ENCODE measurements at regions not wholly inside any gene's neighbourhood (a gene's known extent, or its start where the extent isn't known, plus 50 kb on each side); places are given as distances from the start of the nearest gene placed in this dataset.

GRCh38 chr6:84460491-84460890 lies 233.0 kb upstream of the CEP162 start:
- no peak for TF ChIP-seq CTCF (IDR thresholded peaks at IDR 0.05; ENCODE audit: insufficient read depth, low read depth, low read length)
- H3K4me3 ChIP-seq (ENCODE audit: low read depth, low read length), result no peak overlapping the region
- no peak for DNase-seq (ENCODE audit: low read depth)

- H3K4me3 ChIP-seq (ENCODE audit: low read depth, low read length), result no peak overlapping the region
- TF ChIP-seq CTCF (IDR thresholded peaks at IDR 0.05; ENCODE audit: insufficient read depth, low read depth, low read length), result no peak
- DNase-seq (ENCODE audit: low read depth), result no peak
Observed at GRCh38 chr6:84459401-84459800, 232.0 kb upstream of the CEP162 start.

GRCh38 chr6:84458271-84458670 lies 230.8 kb upstream of the CEP162 start:
- H3K4me3 ChIP-seq (ENCODE audit: low read depth, low read length), result no peak overlapping the region
- DNase-seq (ENCODE audit: low read depth), result no peak
- no peak for TF ChIP-seq CTCF (IDR thresholded peaks at IDR 0.05; ENCODE audit: insufficient read depth, low read depth, low read length)

GRCh38 chr6:84457276-84457675 lies 229.8 kb upstream of the CEP162 start:
- TF ChIP-seq CTCF (IDR thresholded peaks at IDR 0.05; ENCODE audit: insufficient read depth, low read depth, low read length), result no peak
- no peak for DNase-seq (ENCODE audit: low read depth)
- no peak overlapping the region for H3K4me3 ChIP-seq (ENCODE audit: low read depth, low read length)

GRCh38 chr6:84456803-84457202 lies 229.4 kb upstream of the CEP162 start:
- H3K4me3 ChIP-seq (ENCODE audit: low read depth, low read length), result no peak overlapping the region
- no peak for DNase-seq (ENCODE audit: low read depth)
- no peak for TF ChIP-seq CTCF (IDR thresholded peaks at IDR 0.05; ENCODE audit: insufficient read depth, low read depth, low read length)

- no peak overlapping the region for H3K4me3 ChIP-seq (ENCODE audit: low read depth, low read length)
- DNase-seq (ENCODE audit: low read depth), result no peak
- no peak for TF ChIP-seq CTCF (IDR thresholded peaks at IDR 0.05; ENCODE audit: insufficient read depth, low read depth, low read length)
Observed at GRCh38 chr6:84455511-84456029, 228.1 kb upstream of the CEP162 start.

- H3K4me3 ChIP-seq (ENCODE audit: low read depth, low read length), result no peak overlapping the region
- no peak for TF ChIP-seq CTCF (IDR thresholded peaks at IDR 0.05; ENCODE audit: insufficient read depth, low read depth, low read length)
- DNase-seq (ENCODE audit: low read depth), result no peak
Observed at GRCh38 chr6:84453499-84453898, 226.1 kb upstream of the CEP162 start.
